HG03108 (cell line): ENCODE measurements at regions not wholly inside any gene's neighbourhood (a gene's known extent, or its start where the extent isn't known, plus 50 kb on each side); places are given as distances from the start of the nearest gene placed in this dataset.
"Not testable (repeated sequence)": the region's sequence is repeated elsewhere in the genome, so short reads cannot be mapped to it uniquely, and the experiment has no call there.

Source experiments
- ATAC-seq: cut with Tn5 transposase; IDR thresholded peaks from one replicate; pipeline ENCODE4 v1.9.1; 2021; ENCODE audit warnings: moderate library complexity; ENCODE audit not compliant: unreplicated experiment

DNA sequence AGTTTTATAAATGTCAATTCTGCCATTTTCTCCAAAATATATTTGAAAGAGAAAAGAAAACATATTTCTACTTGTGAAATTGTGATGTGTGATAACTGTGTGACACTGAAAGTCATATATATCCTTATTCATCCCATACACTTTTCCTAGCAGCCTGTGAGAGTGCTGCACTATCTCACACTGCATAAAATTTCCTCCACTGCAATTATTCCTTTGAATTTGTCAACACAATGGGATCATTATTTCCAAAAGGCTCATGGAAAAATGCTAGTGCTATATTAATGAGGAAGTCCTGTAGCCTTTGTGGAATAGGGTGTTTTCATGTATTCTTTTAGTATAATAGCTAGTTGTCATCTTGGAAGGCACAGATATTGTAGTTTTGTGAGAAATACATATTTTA, 504.1 kb downstream of the RPL10L start:
- ATAC-seq = no peak

- no peak for ATAC-seq
These were observed 504.6 kb downstream of the RPL10L start for GRCh38 chr14:46147024-46147423.

- ATAC-seq = no peak
These were observed 511.1 kb downstream of the RPL10L start for GRCh38 chr14:46140445-46140844.

GRCh38 chr14:46139649-46140048, 511.9 kb downstream of the RPL10L start:
- no peak for ATAC-seq

GRCh38 chr14:46137786-46138185, 513.8 kb downstream of the RPL10L start:
- no peak for ATAC-seq

GRCh38 chr14:46136456-46136855, 515.1 kb downstream of the RPL10L start:
- no peak for ATAC-seq

DNA sequence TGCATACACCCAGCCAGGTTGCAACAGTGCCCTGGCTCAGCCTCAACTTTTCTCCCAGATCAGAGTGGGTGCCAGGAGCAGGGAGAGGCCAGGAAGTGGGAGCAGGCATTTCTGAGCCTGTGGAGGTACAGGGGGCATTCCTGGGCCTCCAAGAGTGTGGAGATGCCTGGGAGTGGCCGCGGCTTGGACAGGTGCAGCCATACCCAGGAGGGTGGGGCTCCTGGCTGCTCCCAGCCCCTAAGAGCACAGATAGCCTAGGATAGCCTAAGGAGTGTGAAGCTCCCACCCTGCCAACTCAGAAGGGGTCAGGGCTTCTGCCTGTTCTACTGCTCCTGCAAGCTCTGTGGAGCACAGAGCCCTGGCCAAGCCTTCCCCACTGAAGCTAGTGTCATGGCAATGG, 543.4 kb downstream of the RPL10L start:
- ATAC-seq = no peak

- ATAC-seq = not testable (repeated sequence)
These were observed 550.7 kb downstream of the RPL10L start for GRCh38 chr14:46100901-46101300.

- ATAC-seq = no peak
These were observed 559.8 kb downstream of the RPL10L start for GRCh38 chr14:46091819-46092218.

DNA sequence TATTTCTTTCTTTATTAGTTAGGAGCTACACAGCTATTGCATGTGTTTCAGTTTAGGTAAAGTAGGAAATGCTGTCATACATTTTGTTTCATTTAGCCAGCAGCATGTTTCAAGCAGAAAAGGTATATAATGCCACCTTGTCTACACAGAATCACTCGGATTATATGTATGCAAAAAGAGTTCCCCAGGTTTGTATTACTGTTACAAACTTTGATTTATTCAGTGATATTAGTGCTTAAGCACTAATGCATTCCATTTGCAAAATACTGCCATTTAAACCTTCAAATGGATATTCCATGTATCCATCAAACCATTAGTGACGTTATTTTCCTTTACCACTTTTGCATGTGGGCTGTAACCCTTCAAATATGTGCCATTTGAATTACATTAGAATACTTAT, 564.0 kb downstream of the RPL10L start:
- no peak for ATAC-seq

- no peak for ATAC-seq
These were observed 577.5 kb downstream of the RPL10L start for GRCh38 chr14:46074061-46074460.

DNA sequence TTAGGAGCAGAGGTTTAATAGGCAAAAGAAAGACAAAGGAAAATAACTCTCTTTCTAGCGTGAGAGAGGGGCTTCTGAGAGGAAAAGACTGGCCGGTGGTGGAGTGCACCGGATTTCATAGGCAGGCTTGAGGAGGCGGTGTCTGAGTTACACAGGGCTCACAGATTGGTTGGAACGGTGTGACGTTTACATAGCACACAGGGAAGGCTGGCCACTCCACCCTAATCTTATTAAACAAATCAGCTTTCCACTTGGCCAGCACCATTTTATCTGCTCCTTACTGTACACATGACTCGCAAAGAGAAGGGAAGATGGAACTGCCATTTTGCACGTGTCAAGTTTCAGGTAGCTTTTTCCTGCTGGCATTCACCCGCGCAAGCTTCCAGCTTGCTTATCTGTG, 587.7 kb downstream of the RPL10L start:
- ATAC-seq = no peak

GRCh38 chr14:46058964-46059563, 592.5 kb downstream of the RPL10L start:
- ATAC-seq = no peak

GRCh38 chr14:46057799-46058198, 593.8 kb downstream of the RPL10L start:
- ATAC-seq = no peak

GRCh38 chr14:46054526-46054925, 597.1 kb downstream of the RPL10L start:
- no peak for ATAC-seq

GRCh38 chr14:46053221-46053620, 598.4 kb downstream of the RPL10L start:
- ATAC-seq = no peak

DNA sequence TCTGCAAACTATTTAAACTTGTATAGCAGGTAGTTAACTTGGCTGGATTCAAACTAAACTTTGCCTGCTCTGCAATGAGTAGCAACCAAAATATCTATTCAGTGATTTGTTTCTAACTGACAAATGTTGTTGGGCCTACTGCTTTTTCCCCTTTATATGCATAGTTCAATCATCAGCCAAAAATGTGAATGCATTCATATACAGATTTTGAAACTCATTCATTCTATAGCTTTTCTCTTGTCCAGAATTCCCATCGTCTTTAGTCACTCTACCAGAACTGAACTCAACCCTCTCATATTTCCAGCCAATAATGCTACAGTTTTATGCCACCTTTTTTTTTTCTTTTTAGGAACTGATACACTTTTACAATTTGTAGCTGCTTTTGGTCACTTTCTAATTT, 599.8 kb downstream of the RPL10L start:
- ATAC-seq = no peak

- ATAC-seq = no peak
These were observed 603.5 kb downstream of the RPL10L start for GRCh38 chr14:46048127-46048526.

GRCh38 chr14:46036099-46036498, 615.5 kb downstream of the RPL10L start:
- no peak for ATAC-seq

GRCh38 chr14:46034305-46034704, 617.3 kb downstream of the RPL10L start:
- no peak for ATAC-seq

- no peak for ATAC-seq
These were observed 632.6 kb downstream of the RPL10L start for GRCh38 chr14:46018846-46019420.

DNA sequence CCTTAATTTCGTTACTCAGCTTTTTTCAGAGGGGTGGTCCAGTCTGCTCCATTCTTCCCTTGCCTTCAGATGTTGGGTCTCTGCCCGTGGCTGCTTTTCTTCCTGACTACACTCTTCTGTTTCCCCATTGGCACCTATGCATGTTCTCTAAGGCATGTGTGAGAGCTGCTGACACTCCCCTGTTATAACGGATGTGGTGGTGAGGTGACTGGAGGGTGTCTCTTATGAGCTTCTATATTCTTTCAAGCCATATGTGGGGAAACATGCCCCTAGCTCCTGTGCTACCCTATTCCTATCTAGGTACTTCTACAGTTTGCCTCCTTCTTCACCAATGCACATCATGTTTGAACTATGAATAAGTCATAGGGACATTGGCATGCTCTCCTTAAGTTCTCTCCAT, 643.2 kb downstream of the RPL10L start:
- ATAC-seq = no peak

- ATAC-seq = no peak
These were observed 653.0 kb downstream of the RPL10L start for GRCh38 chr14:45998554-45998953.
